MM.1S (cell line): ENCODE measurements at regions not wholly inside any gene's neighbourhood (a gene's known extent, or its start where the extent isn't known, plus 50 kb on each side); places are given as distances from the start of the nearest gene placed in this dataset.
A peak's percentile ranks its signal among the peaks of the same experiment; 100 is the strongest.

ENCODE experiments used
- DNase-seq: peaks from one replicate; pipeline ENCODE4 v3.0.0-alpha.2; 2015
- H2AFZ ChIP-seq: fragments of 300-600 bp; sonication (generic); 2 replicates; pipeline ENCODE4 v1.6.0; 2016; ENCODE audit warnings: antibody characterized with exemption, low read length
- H3F3A ChIP-seq: fragments of 300-600 bp; sonication (generic); 2 replicates; pipeline ENCODE4 v1.6.1; 2016; ENCODE audit warnings: mild to moderate bottlenecking, antibody characterized with exemption, low read length, moderate library complexity, mixed read lengths; ENCODE audit not compliant: insufficient read depth
- H3K27ac ChIP-seq: fragments of 300-600 bp; sonication (generic); 2 replicates; pipeline ENCODE4 v1.5.1; 2016; ENCODE audit warnings: mild to moderate bottlenecking, low read length
- H3K27me3 ChIP-seq: fragments of 300-600 bp; sonication (generic); replicated peaks from 2 replicates; pipeline ENCODE4 v1.6.0; 2016; ENCODE audit warnings: low read length; ENCODE audit not compliant: insufficient read depth
- H3K36me3 ChIP-seq: fragments of 300-600 bp; sonication (generic); replicated peaks from 2 replicates; pipeline ENCODE4 v1.6.1; 2016; ENCODE audit warnings: mild to moderate bottlenecking, low read length, mixed read lengths; ENCODE audit not compliant: insufficient read depth
- H3K4me1 ChIP-seq: fragments of 300-600 bp; sonication (generic); 2 replicates; pipeline ENCODE4 v1.6.1; 2016; ENCODE audit warnings: low read length, mixed read lengths
- H3K4me2 ChIP-seq: fragments of 300-600 bp; sonication (generic); 2 replicates; pipeline ENCODE4 v1.6.0; 2016; ENCODE audit warnings: low read depth, low read length
- H3K4me3 ChIP-seq: fragments of 300-600 bp; sonication (generic); 2 replicates; pipeline ENCODE4 v1.5.1; 2016; ENCODE audit warnings: low read length, mixed read lengths
- H3K79me2 ChIP-seq: fragments of 300-600 bp; sonication (generic); 2 replicates; pipeline ENCODE4 v1.6.1; 2016; ENCODE audit warnings: mixed run types, low read length, mixed read lengths
- H3K9ac ChIP-seq: fragments of 300-600 bp; sonication (generic); 2 replicates; pipeline ENCODE4 v1.6.1; 2016; ENCODE audit warnings: low read length, mixed read lengths
- H3K9me2 ChIP-seq: fragments of 300-600 bp; sonication (generic); replicated peaks from 2 replicates; pipeline ENCODE4 v1.6.1; 2016; ENCODE audit warnings: mild to moderate bottlenecking, low read length, mixed read lengths; ENCODE audit not compliant: insufficient read depth
- H3K9me3 ChIP-seq: fragments of 300-600 bp; sonication (generic); replicated peaks from 2 replicates; pipeline ENCODE4 v1.6.1; 2016; ENCODE audit warnings: mild to moderate bottlenecking, low read length, mixed read lengths; ENCODE audit not compliant: insufficient read depth
- H4K20me1 ChIP-seq: fragments of 300-600 bp; sonication (generic); 2 replicates; pipeline ENCODE4 v1.6.1; 2016; ENCODE audit warnings: mild to moderate bottlenecking, low read length, moderate library complexity, mixed read lengths; ENCODE audit not compliant: insufficient read depth
- CTCF ChIP-seq: fragments of 300-600 bp; sonication (generic); IDR thresholded peaks from 2 replicates; pipeline ENCODE4 v1.5.1; 2016; ENCODE audit warnings: antibody characterized with exemption, low read length, mixed read lengths
- EZH2 ChIP-seq: fragments of 300-600 bp; sonication (generic); optimal IDR thresholded peaks from 2 replicates; pipeline ENCODE3; 2017; ENCODE audit warnings: low read depth, mild to moderate bottlenecking, antibody characterized with exemption, low read length, mixed read lengths
- EZH2phosphoT487 ChIP-seq: fragments of 300-600 bp; sonication (generic); IDR thresholded peaks from 2 replicates; pipeline ENCODE4 v1.6.1; 2018; ENCODE audit warnings: antibody characterized with exemption, low read length

GRCh38 chr11:109140857-109141515, 281.0 kb upstream of the C11orf87 start:
- H3K27ac ChIP-seq, result peak overlapping the region; percentile 21; the same call in 1 of the 2 replicates
- no peaks in the 10 kb centered on the region for H3K9me2 ChIP-seq
- TF ChIP-seq EZH2 (no peak), EZH2phosphoT487 (no peak), CTCF (no peak)
- peaks cover 12% of the 10 kb centered on the region for H3K4me1 ChIP-seq
- no peaks in the 10 kb centered on the region for H4K20me1 ChIP-seq
- no peak overlapping the region; the same call in 1 of the 2 replicates for H3K4me2 ChIP-seq
- no peak overlapping the region for H3K4me3 ChIP-seq
- H3K9ac ChIP-seq, result no peak overlapping the region
- no peak for DNase-seq
- peak overlapping the region; percentile 16; the same call in 1 of the 2 replicates for H2AFZ ChIP-seq
- H3K36me3 ChIP-seq, result no peaks in the 10 kb centered on the region
- no peaks in the 10 kb centered on the region for H3K9me3 ChIP-seq
- no peaks in the 10 kb centered on the region for H3F3A ChIP-seq
- H3K27me3 ChIP-seq, result no peaks in the 10 kb centered on the region
- no peaks in the 10 kb centered on the region for H3K79me2 ChIP-seq

GRCh38 chr11:109145287-109145686, 276.7 kb upstream of the C11orf87 start:
- H3K36me3 ChIP-seq, result no peaks in the 10 kb centered on the region
- TF ChIP-seq EZH2 (no peak), CTCF (no peak), EZH2phosphoT487 (no peak)
- no peak overlapping the region for H3K4me2 ChIP-seq
- no peaks in the 10 kb centered on the region for H3K79me2 ChIP-seq
- H3K27me3 ChIP-seq, result no peaks in the 10 kb centered on the region
- H3K4me1 ChIP-seq, result peaks cover 9% of the 10 kb centered on the region
- no peak overlapping the region for H3K9ac ChIP-seq
- no peak for DNase-seq
- no peaks in the 10 kb centered on the region for H3F3A ChIP-seq
- H4K20me1 ChIP-seq, result no peaks in the 10 kb centered on the region
- H3K27ac ChIP-seq, result no peak overlapping the region
- H3K9me3 ChIP-seq, result no peaks in the 10 kb centered on the region
- no peaks in the 10 kb centered on the region for H3K9me2 ChIP-seq
- no peak overlapping the region for H2AFZ ChIP-seq
- H3K4me3 ChIP-seq, result no peak overlapping the region

- TF ChIP-seq EZH2phosphoT487, result no peak
- TF ChIP-seq EZH2, result no peak
- TF ChIP-seq CTCF, result no peak
- Histone ChIP-seq H3K4me1 (peaks cover under 1% of the 10 kb centered on the region; the same call in 1 of the 2 replicates), H3K9me3 (no peaks in the 10 kb centered on the region), H3K36me3 (no peaks in the 10 kb centered on the region), H3K27ac (no peak overlapping the region), H3K4me3 (no peak overlapping the region), H2AFZ (no peak overlapping the region), H3F3A (no peaks in the 10 kb centered on the region), H4K20me1 (no peaks in the 10 kb centered on the region), H3K4me2 (no peak overlapping the region), H3K79me2 (no peaks in the 10 kb centered on the region), H3K9me2 (no peaks in the 10 kb centered on the region), H3K27me3 (no peaks in the 10 kb centered on the region), H3K9ac (no peak overlapping the region)
- DNase-seq, result no peak
Measured at GRCh38 chr11:109147726-109148125, 274.3 kb upstream of the C11orf87 start.
